AG04450 (cell line): ENCODE measurements at regions not wholly inside any gene's neighbourhood (a gene's known extent, or its start where the extent isn't known, plus 50 kb on each side); places are given as distances from the start of the nearest gene placed in this dataset.

Experiments used
- CTCF ChIA-PET: fragments of 300-600, 350-600 bp; formaldehyde crosslinking; extraction: SDS; loops from one replicate; lab custom pipeline; 2022; ENCODE audit warnings: antibody characterized with exemption, inconsistent platforms; lab: Charles Lee
- POLR2A ChIA-PET: fragments of 350-600 bp; formaldehyde crosslinking; extraction: SDS; loops from one replicate; lab custom pipeline; 2021; ENCODE audit warnings: antibody characterized with exemption, inconsistent platforms; lab: Yijun Ruan, JAX
- DNase-seq: peaks from one replicate; pipeline ENCODE4 v3.0.0-alpha.2; 2011; ENCODE audit warnings: low read depth, low spot score
- H3K27ac ChIP-seq: one replicate; pipeline ENCODE4 v1.5.1; 2012; ENCODE audit warnings: low read depth, low read length, control low read depth
- H3K27me3 ChIP-seq: one replicate; pipeline ENCODE4 v1.6.0; 2012; ENCODE audit warnings: low read length; ENCODE audit not compliant: control insufficient read depth, insufficient read depth
- H3K4me3 ChIP-seq: 2 replicates; pipeline ENCODE4 v1.5.1; 2011; ENCODE audit warnings: mild to moderate bottlenecking, low read depth, low read length, control low read depth
- H3K9me3 ChIP-seq: 2 replicates; pipeline ENCODE4 v1.5.1; 2012; ENCODE audit warnings: low read length; ENCODE audit not compliant: control insufficient read depth, insufficient read depth
- CTCF ChIP-seq: IDR thresholded peaks from 2 replicates; pipeline ENCODE4 v1.5.1; 2011; ENCODE audit warnings: low read depth, low read length, control low read depth, inconsistent platforms

GRCh38 chr3:193794002-193794881 is 201.2 kb downstream of the OPA1 start:
- CTCF ChIA-PET = interaction anchor here (0.5 to 2.7 kb wide), 2 partner anchors 13 to 519 kb away, joined by 3 to 7 read pairs; no protein-coding TSS in a partner anchor
- POLR2A ChIA-PET = no interaction called here
- H3K27ac ChIP-seq = no peak overlapping the region
- peaks cover 33% of the 10 kb centered on the region for H3K27me3 ChIP-seq
- DNase-seq = no peak
- H3K9me3 ChIP-seq = no peaks in the 10 kb centered on the region
- no peak for TF ChIP-seq CTCF
- no peak overlapping the region for H3K4me3 ChIP-seq

- ChIA-PET CTCF (interaction anchor here (2.7 kb wide), 1 partner anchor 14 kb away, joined by 7 read pairs; no protein-coding TSS in a partner anchor), POLR2A (no interaction called here)
- Histone ChIP-seq H3K4me3 (no peak overlapping the region), H3K27ac (no peak overlapping the region), H3K27me3 (peaks cover 29% of the 10 kb centered on the region), H3K9me3 (no peaks in the 10 kb centered on the region)
- no peak for TF ChIP-seq CTCF
- DNase-seq = no peak
Observed at GRCh38 chr3:193795062-193795690, 202.2 kb downstream of the OPA1 start.

- no peak for DNase-seq
- H3K9me3 ChIP-seq = no peaks in the 10 kb centered on the region
- POLR2A ChIA-PET = no interaction called here
- TF ChIP-seq CTCF = no peak
- CTCF ChIA-PET = interaction anchor here (0.5 kb wide), 1 partner anchor 9 kb away, joined by 4 read pairs; no protein-coding TSS in a partner anchor
- H3K27me3 ChIP-seq = peaks cover 25% of the 10 kb centered on the region
- no peak overlapping the region for H3K27ac ChIP-seq
- H3K4me3 ChIP-seq = no peak overlapping the region
Observed at GRCh38 chr3:193796089-193796488, 203.1 kb downstream of the OPA1 start.

- DNase-seq = no peak
- H3K27ac ChIP-seq = no peak overlapping the region
- H3K4me3 ChIP-seq = no peak overlapping the region
- peaks cover 20% of the 10 kb centered on the region for H3K27me3 ChIP-seq
- no peak for TF ChIP-seq CTCF
- ChIA-PET POLR2A (no interaction called here), CTCF (interaction anchor here (1.1 kb wide), 1 partner anchor 16 kb away, joined by 3 read pairs; no protein-coding TSS in a partner anchor)
- no peaks in the 10 kb centered on the region for H3K9me3 ChIP-seq
Observed at GRCh38 chr3:193797566-193797965, 204.6 kb downstream of the OPA1 start.

GRCh38 chr3:193798051-193798450 is 205.0 kb downstream of the OPA1 start:
- Histone ChIP-seq H3K27me3 (peaks cover 21% of the 10 kb centered on the region), H3K9me3 (no peaks in the 10 kb centered on the region)
- CTCF ChIA-PET = no interaction called here

More at GRCh38 chr3:193798051-193798450, 205.0 kb downstream of the OPA1 start:
- Histone ChIP-seq H3K4me3 (no peak overlapping the region), H3K27ac (no peak overlapping the region)
- DNase-seq = no peak
- POLR2A ChIA-PET = no interaction called here
- TF ChIP-seq CTCF = no peak
